ENCODE measurements at regions not wholly inside any gene's neighbourhood (a gene's known extent, or its start where the extent isn't known, plus 50 kb on each side); places are given as distances from the start of the nearest gene placed in this dataset.

GRCh38 chr1:117714546-117714945 lies 108.7 kb downstream of the TENT5C start:
- no peak for TF ChIP-seq CTCF (IDR thresholded peaks at IDR 0.05)
- no peak for TF ChIP-seq POLR2A (IDR thresholded peaks at IDR 0.05)

Data from gastroesophageal sphincter (tissue), 3 donors.